D341Med (cell line): ENCODE measurements at regions not wholly inside any gene's neighbourhood (a gene's known extent, or its start where the extent isn't known, plus 50 kb on each side); places are given as distances from the start of the nearest gene placed in this dataset.
"Not testable (repeated sequence)": the region's sequence is repeated elsewhere in the genome, so short reads cannot be mapped to it uniquely, and the experiment has no call there.

Experiments
- DNase-seq: peaks from one replicate; pipeline ENCODE4 v3.0.0; 2012; ENCODE audit warnings: low spot score

DNA sequence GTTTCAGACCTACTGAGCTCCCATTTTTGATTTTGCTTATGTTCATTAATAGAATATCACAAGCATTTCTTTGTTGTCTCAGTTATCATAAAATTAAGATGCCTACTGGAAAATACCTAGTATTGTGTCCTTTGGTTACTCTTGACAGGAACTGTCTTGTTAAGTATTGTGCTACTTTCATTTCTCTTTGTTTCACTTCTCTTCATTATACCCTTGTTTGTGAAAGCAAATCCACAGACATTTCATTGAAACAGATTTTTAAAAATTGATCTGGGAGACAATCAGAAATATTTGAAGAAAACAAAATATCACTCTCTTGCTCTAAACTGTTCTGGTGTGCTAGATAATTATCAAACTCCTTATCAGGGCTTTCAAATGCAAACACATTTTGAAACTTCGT lies 290.5 kb upstream of the EYS start:
- no peak for DNase-seq

DNA sequence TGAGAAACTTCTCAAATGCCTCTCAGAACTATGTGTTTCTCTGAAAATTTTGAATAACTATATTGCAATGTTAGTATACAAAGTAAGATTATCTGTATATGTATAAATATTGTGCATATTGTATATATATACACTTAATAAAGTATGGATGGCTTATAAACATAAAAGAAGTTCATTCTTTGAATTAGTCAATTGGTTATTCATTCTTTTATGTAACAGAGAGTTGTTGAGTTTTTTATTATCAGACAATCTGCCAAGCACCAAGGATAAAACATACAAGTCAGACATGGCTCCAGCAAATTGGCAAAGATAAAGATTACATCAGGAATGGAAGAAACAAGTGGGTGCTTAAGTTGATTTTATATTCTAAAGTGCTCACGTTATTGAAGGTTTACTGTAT lies 289.1 kb upstream of the EYS start:
- DNase-seq, result no peak

DNA sequence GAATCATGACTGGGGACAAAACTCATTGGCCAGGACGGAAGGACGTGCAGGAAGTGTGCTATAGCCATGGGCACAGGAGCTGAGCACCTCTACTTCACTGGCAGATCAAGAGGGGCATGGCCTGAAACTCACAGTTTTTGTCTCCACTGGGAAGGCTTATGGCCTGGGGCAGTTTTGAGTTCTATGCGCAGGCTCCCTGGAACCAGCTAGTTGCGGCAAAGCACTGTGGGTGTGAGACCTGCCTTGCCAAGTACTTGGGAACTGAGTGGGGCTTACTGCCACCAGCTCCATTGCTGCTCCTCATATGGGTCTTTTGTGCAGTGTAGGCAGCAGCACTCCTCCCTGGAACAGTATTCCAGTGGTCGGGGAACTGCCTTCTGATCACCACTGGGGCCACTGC lies 282.6 kb upstream of the EYS start:
- no peak for DNase-seq

DNA sequence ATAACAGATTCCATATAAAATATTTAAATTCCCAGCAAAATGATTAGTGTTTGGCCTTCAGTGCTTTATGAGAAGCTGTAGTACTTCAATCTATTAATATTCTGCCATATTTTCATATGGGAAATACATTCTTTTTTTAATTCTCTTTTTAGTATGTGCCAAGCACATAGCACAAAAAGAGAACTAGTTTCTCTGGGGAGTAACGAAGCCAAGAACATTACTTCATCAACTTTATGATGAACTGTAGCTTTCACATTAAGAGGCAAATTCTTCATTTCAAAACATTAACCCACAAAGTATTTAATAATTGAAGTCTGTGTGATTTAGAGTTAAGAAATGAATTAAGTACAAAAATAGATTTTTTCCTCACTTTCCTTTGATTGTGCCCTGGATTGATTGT lies 281.0 kb upstream of the EYS start:
- no peak for DNase-seq

DNA sequence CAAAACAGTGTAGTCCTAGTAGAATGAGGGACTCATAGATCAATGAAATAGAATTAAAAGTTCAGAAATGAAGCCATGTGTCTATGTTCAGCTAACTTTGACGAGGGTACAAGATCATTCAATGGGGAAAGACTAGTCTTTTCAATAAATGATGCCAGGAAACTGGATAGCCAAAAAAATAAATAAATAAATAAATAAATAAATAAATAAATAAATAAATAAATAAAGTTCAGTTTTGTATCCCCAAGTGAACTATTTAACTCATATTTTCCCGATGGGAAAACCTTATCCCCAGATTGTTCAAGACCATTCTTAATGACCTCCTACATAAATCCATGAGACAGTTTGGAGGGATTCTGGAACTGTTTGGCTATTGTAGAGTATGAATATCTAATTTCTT lies 277.1 kb upstream of the EYS start:
- DNase-seq, result no peak

DNA sequence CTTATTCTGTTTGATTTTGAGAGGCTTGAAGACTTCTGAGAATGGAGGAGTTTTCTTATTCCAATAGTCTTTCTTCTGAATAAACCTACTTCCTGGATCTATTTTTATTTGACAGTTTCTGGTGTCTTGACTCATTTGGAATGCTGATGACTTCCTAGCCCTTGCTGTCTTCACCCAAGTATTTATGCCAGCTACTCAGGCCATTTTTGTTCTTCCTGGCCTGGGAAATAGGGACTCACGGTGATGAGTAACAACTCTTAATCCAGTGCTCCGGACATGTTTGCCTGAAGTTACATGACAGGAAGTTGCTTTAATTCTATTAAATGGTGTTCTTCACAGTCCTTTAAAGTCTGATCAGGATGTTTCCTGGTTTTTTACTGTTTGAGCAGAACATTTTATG lies 272.1 kb upstream of the EYS start:
- DNase-seq, result no peak

DNA sequence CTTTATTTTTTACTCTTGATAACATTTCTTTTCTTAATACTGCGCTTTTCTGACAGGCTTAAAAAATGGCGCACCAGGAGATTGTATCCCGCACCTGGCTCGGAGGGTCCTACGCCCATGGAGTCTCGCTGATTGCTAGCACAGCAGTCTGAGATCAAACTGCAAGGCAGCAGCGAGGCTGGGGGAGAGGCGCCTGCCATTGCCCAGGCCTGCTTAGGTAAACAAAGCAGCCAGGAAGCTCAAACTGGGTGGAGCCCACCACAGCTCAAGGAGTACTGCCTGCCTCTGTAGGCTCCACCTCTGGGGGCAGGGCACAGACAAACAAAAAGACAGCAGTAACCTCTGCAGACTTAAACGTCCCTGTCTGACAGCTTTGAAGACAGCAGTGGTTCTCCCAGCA lies 264.2 kb upstream of the EYS start:
- DNase-seq, result not testable (repeated sequence)

DNA sequence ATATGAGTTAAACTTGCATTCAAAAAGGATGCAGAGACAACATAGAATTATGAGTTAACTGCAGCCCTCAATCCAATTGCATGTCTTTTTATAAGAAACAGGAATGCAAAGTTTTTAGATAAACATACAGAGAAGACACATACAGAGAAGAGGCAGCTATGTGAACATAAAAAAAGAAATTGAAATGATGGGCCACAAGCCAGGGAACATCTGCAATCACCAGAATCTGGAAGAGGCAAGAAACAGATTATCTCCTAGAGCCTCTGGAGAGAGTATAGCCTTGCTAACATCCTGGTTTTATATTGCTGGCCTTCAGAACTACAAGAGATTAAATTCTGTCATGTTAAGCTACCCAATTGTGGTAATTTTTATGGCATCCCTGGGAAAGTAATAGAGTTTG lies 257.2 kb upstream of the EYS start:
- DNase-seq, result no peak

DNA sequence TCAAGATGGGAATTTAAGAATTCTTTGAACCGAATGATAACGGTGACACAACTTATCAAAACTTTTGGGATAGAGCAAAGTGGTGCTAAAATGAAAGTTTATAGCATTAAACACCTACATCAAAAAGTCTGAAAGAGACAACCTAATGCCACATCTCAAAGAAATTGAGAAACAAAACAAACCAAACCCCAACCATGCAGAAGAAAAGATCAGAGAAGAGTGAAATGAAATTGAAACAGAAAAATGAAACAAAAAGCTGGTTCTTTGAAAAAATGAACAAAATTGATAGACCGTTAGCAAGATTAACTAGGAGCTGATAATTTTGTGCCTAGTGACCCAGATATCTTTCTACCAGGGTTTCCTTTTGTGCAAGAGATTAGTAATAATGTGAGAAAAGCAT lies 248.0 kb upstream of the EYS start:
- DNase-seq, result no peak

DNA sequence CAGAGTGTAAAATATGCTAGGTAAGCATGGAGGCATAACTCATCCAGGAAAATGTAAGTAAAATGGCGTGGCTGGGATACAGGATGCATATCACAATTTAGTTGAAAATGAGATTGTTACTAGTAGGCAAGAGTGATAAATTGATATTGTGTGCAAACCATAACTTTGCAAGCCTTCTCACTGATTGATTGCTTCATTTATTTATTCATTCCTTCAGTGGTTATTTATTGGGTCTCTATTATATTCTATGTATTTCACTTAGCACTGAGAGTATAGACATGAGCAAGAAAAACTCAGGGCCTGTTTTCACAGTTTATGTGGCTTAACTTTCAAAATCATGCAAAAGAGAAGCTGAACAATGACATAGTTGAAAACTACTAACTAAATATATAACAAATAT lies 241.0 kb upstream of the EYS start:
- DNase-seq, result no peak

DNA sequence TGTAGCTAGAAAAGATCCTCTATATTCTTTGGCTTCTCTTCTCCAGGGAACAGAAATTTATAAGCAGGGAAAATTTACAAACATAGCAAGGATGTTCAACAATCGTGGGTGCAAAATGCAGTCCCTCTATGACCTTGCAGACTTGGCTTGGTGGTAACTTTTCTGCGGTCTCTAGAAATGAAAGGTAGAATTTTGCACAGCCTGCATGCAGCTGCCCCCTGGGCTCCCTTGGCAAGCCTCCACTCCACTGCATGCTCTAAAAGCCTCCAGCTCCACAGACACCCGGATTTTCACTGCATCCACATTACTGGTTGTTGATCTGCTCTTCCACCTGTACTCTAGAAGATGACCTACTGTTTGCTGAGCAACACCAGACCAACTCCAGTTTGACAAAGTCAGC lies 236.5 kb upstream of the EYS start:
- no peak for DNase-seq

DNA sequence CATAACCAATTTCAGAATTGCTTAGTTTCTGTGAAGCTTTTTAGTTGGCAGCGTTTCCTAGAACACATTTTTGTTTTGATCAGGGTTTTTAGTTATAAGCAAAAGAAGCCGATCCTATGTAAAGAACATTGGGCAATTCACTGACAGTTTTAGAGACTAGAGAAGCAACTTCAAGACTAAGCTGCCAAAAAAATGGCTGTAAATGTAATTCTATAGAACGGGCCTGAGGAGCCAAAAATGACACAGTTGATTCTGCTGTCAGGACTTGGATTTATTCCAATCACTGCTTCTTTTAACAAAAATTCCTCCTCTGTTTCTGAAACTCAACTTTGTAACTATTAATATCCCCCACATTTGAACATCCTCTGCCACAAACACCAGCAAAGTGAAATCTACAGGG lies 236.0 kb upstream of the EYS start:
- no peak for DNase-seq

DNA sequence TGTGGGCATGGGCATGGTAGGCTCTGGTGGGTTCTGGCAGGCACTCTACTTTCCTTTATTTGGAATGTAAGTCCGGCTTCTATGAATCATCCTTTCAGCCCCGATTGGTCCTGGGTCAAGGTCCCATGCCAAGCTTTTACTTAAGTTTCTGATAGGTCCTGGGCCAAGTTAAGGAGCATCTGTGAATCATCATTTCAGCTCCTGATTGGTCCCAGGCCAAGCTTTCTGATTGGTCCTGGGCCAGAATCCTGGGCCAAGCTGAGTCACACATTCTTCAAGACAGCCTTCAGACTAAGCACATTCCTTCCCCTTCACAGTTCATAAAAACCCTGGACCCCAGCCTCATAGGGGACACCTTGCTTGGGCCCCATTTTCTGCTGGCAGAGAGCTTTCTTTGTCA lies 231.0 kb upstream of the EYS start:
- no peak for DNase-seq

DNA sequence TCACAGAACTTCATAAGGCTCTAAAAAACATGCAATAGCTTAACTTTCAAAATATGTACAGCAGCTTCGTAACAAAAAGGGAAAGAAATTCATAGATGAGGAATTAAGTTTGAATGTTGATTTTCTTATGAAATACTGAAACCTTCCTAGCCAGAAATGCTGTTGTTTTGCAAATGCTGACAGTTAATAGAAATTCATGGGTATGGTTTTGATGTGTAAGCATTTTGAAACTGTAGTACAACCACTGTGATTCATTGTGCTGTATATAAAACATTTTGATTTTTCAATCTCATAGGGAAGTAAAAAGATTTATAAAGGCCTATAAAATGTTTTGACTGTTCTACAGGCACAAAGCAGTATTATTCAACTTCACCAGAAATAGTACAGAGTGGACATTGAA lies 228.4 kb upstream of the EYS start:
- DNase-seq, result no peak

DNA sequence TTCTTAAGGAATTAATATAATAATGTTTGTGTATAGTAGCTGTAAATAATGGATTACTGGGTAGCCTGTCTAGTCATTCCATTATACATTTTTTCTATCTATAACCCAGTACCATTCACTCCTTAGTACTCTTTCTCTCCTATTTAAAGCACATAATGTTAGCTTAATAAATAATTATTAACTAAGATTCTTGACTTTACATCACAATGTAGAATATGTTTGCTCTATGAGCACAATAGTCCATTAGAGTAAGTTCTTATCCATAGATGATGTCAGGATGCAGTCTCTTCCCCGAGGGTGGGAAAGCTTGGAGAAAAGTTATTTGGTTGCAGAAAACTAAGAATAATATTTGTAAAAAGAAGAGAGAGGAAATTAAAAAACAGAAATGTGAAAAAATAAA lies 226.4 kb upstream of the EYS start:
- no peak for DNase-seq

DNA sequence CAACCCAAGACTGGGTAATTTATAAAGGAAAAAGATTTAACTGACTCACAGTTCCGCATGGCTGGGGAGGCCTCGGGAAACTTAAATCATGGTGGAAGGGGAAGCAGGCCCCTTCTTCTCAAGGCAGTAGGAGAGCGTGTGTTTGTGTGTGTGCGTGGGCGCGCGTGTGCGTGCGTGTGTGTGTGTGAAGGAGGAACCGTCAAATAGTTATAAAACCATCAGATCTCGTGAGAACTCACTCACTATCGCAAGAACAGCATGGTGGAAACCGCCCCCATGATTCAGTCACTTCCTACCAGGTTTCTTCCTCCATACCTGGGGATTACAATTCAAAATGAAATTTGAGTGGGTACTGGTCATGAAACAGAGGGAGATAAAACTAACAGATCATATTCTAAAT lies 220.1 kb upstream of the EYS start:
- no peak for DNase-seq

DNA sequence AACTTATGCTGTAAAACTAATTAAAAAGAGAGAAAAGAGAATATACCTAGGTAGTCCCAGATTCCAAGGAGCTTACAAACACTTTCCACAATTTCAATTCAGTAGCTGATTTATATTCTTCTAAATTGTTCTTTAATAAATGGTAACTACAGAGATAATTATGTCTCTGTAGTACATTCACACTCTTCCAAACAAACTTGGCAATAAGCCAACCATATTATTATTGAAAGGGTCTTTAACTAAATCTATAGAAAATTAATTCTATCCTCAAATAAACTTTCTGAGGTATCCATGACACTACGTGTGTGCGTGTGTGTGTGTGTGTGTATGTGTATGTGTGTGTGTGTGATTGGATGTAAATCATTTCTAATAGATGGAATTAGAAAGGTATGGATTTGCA lies 217.4 kb upstream of the EYS start:
- no peak for DNase-seq

DNA sequence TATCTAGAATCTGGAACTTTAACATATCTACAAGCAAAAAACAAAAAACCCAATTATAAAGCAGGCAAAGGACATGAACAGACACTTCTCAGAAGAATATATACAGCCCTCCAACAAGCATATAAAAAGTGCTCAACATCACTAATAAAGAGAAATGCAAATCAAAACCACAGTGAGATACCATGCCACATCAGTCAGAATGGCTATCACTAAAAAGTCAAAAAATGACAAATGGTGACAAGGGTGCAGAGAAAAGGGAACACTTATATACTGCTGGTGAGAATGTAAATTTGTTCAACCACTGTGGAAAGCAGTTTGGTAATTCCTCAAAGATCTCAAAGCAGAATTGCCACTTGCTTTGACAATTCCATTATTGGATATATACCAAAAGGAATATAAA lies 215.0 kb upstream of the EYS start:
- no peak for DNase-seq

DNA sequence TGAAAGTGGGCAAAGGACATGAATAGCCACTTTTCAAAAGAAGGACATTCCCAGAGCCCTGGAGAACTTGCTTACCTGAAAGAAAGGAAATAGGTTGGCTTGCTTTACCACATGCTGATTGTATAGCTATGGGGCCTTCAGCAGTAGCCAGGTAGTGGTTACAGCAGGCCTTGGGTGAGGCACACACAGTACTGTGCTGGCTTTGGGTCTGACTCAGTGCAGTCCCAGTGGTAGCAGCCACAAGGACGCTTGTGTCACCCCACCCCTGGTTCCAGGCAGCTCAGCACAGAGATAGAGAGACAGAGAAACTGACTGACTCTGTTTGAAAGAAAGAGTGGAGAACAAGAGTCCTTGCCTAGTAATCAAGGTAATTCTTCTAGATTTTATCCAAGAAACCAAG lies 201.0 kb upstream of the EYS start:
- DNase-seq, result no peak

DNA sequence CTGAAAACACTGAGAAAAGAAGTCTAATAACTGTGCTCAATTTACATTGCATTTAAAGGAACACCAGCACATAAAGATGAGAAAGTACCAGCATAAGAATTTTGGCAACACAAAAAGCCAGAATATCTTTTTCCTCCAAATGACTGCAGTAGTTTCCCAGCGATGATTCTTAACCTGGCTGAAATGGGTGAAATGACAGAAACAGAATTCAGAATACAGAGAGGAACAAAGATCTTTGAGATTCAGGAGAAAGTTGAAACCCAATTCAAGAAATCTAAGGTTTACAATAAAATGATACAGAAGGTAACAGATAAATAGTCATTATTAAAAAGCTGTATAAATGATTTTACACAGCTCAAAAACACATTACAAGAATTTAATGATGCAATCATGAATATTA lies 197.0 kb upstream of the EYS start:
- DNase-seq, result no peak

DNA sequence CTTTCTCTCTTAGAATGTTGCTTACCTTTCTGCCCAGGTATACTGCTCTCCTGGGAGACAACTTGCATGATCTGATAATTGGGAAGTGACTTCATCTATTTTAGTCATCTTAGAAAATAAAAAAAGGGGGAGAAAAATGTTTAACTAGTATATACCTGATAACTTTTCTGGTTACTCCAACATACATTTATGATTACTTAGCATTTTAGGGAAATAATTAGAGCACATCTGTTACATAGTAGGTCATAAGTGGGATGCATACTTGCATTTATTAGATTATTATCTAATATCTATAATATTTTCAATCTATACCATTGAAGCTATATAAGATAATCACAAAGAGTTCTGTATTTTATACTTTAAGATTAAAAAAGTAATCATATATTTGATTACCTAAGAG lies 193.9 kb upstream of the EYS start:
- no peak for DNase-seq

DNA sequence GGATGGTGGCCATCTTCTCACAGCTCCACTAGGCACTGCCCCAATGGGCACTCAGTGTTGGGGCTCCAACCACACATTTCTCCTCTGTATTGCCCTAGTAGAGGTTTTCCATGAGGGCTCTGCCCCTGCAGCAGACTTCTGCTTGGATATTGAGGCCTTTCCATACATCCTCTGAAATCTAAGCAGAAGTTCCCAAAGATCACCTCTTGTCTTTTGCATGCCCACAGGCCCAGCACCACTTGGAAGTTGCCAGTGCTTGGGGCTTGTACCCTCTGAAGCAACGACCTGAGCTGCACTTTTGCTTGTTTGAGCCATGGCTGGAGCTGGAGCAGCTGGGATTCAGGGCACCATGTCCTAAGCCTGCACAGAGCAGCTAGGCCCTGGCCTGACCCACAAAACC lies 189.1 kb upstream of the EYS start:
- no peak for DNase-seq

DNA sequence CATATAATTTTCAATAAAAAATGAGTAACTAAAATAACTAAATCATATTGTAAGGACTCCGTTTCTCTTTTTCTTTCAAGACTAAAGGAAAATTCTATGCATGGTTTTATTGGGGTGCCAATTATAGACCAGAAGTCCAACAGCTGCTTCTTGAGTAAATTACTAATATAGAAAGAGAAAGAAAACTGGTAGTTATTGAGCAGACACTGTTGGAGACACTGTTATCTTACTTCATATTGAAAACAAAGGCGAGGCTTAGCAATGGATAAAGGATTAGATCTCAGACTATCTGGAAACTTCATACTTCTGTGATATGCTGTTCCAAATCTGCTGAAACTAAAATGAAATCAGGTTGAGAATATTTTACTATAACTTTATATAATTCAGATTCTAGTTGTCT lies 169.6 kb upstream of the EYS start:
- no peak for DNase-seq

DNA sequence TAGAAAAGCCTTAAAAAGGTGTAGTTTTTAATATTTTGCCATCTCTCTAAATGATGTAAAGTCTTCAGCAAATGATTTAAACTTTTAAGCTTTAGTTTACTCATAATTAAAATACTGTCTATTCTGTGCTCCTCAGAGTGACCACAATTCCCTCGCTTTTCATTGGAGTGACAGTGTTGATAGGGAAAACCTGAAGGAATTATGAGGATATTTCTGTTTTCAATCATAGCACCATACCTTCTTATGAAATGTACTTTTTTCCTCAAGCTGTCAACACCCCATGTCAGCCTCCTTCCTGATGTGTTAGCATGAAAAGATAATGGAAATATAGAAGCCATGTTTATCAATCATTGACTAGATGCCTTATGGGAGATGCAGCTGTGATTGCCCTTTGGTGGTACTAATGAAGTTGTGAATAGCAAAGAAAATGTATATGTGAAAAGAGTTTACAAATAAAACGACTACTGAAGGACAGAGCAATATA lies 145.4 kb upstream of the EYS start:
- DNase-seq, result no peak

DNA sequence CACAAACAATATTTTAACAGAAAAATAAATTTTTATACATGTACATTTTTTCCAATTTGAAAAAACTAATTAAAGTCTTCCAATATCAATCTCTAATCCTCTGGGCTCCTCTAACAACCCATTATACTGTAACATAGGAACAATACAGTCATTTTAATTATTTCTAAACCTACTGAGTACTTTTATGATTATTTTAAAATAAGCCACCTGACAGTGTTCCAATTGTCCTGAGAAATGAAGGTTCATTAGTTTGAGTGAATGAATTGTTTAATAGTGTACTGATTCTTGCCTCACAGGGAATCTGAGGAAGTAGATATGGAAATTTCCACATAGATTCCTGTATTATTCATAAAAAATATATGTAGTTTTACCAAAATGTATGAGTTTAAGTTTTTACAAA lies 123.1 kb upstream of the EYS start:
- no peak for DNase-seq
